SK-N-SH treated with all-trans-retinoic acid at 6 μM for 48 hours (cell line): ENCODE measurements at regions not wholly inside any gene's neighbourhood (a gene's known extent, or its start where the extent isn't known, plus 50 kb on each side); places are given as distances from the start of the nearest gene placed in this dataset.

ENCODE experiments used
- ATAC-seq: fragments of 200-7000 bp; cut with Tn5 transposase; 3 replicates; pipeline ENCODE4 v1.9.1; 2020; ENCODE audit warnings: mild to moderate bottlenecking, moderate library complexity
- ARNTL ChIP-seq: fragments of 450-650 bp; formaldehyde crosslinking; IDR thresholded peaks from 2 replicates; pipeline ENCODE4 v1.5.0; 2020; ENCODE audit warnings: low read depth, mild to moderate bottlenecking, moderate library complexity, borderline replicate concordance
- CSDC2 ChIP-seq: fragments of 250-450 bp; sonication (Bioruptor Pico); IDR thresholded peaks from 2 replicates; pipeline ENCODE4 v1.5.0; 2020; ENCODE audit warnings: mild to moderate bottlenecking, moderate library complexity
- CSRNP3 ChIP-seq: fragments of 250-450 bp; sonication (Bioruptor Pico); IDR thresholded peaks from 2 replicates; pipeline ENCODE4 v1.5.1; 2021; ENCODE audit warnings: mild to moderate bottlenecking, moderate library complexity
- ESRRG ChIP-seq: fragments of 250-450 bp; sonication (Bioruptor Pico); IDR thresholded peaks from 2 replicates; pipeline ENCODE4 v1.6.1; 2021; ENCODE audit warnings: mild to moderate bottlenecking
- GLIS3 ChIP-seq: fragments of 250-450 bp; sonication (Bioruptor Pico); IDR thresholded peaks from 2 replicates; pipeline ENCODE4 v1.5.0; 2020; ENCODE audit warnings: mild to moderate bottlenecking, moderate library complexity
- OSR1 ChIP-seq: fragments of 250-450 bp; sonication (Bioruptor Pico); IDR thresholded peaks from 2 replicates; pipeline ENCODE4 v1.8.0; 2022; ENCODE audit warnings: moderate library complexity, mild to moderate bottlenecking, inconsistent platforms
- POU6F1 ChIP-seq: fragments of 250-450 bp; sonication (Bioruptor Pico); IDR thresholded peaks from 2 replicates; pipeline ENCODE4 v1.8.0; 2021; ENCODE audit warnings: low read depth, mild to moderate bottlenecking, moderate library complexity, borderline replicate concordance
- PPARA ChIP-seq: fragments of 250-450 bp; sonication (Bioruptor Pico); IDR thresholded peaks from 2 replicates; pipeline ENCODE4 v1.5.0; 2020; ENCODE audit warnings: mild to moderate bottlenecking, borderline replicate concordance
- RARB ChIP-seq: fragments of 250-450 bp; sonication (Bioruptor Pico); IDR thresholded peaks from 2 replicates; pipeline ENCODE4 v1.8.0; 2021; ENCODE audit warnings: mild to moderate bottlenecking, moderate library complexity
- SNAI2 ChIP-seq: fragments of 250-450 bp; sonication (Bioruptor Pico); IDR thresholded peaks from 2 replicates; pipeline ENCODE4 v1.5.0; 2020; ENCODE audit warnings: mild to moderate bottlenecking, moderate library complexity
- TCF4 ChIP-seq: fragments of 250-450 bp; sonication (Bioruptor Pico); IDR thresholded peaks from 2 replicates; pipeline ENCODE4 v1.8.0; 2021; ENCODE audit warnings: mild to moderate bottlenecking, moderate library complexity, borderline replicate concordance
- TOX ChIP-seq: fragments of 250-450 bp; sonication (Bioruptor Pico); IDR thresholded peaks from 2 replicates; pipeline ENCODE4 v1.8.0; 2021; ENCODE audit warnings: mild to moderate bottlenecking, moderate library complexity, borderline replicate concordance
- ZC3H10 ChIP-seq: fragments of 250-450 bp; sonication (Bioruptor Pico); IDR thresholded peaks from 2 replicates; pipeline ENCODE4 v1.5.1; 2021; ENCODE audit warnings: mild to moderate bottlenecking, moderate library complexity
- ZFP3 ChIP-seq: fragments of 250-450 bp; sonication (Bioruptor Pico); IDR thresholded peaks from 2 replicates; pipeline ENCODE4 v1.5.0; 2020; ENCODE audit warnings: mild to moderate bottlenecking, moderate library complexity
- ZFP30 ChIP-seq: fragments of 450-650 bp; formaldehyde crosslinking; IDR thresholded peaks from 2 replicates; pipeline ENCODE4 v1.5.0; 2022; ENCODE audit warnings: mild to moderate bottlenecking, moderate library complexity
- ZNF565 ChIP-seq: fragments of 450-650 bp; formaldehyde crosslinking; conservative IDR thresholded peaks from 2 replicates; pipeline ENCODE4 v1.5.0; 2020; ENCODE audit warnings: low read depth, mild to moderate bottlenecking, moderate library complexity
- ZNF70 ChIP-seq: fragments of 450-650 bp; formaldehyde crosslinking; IDR thresholded peaks from 2 replicates; pipeline ENCODE4 v1.5.0; 2020; ENCODE audit warnings: mild to moderate bottlenecking, moderate library complexity
- ZNF8 ChIP-seq: fragments of 450-650 bp; formaldehyde crosslinking; IDR thresholded peaks from 2 replicates; pipeline ENCODE4 v1.5.0; 2020; ENCODE audit warnings: mild to moderate bottlenecking, moderate library complexity
- TF ChIP-seq, protein P1 (sequence below): fragments of 250-450 bp; sonication (Bioruptor Pico); IDR thresholded peaks from 2 replicates; pipeline ENCODE4 v1.8.0; 2020; ENCODE audit warnings: mild to moderate bottlenecking, moderate library complexity, borderline replicate concordance
- TF ChIP-seq, protein P2 (sequence below): fragments of 250-450 bp; sonication (Bioruptor Pico); IDR thresholded peaks from 2 replicates; pipeline ENCODE4 v1.5.0; 2020; ENCODE audit warnings: mild to moderate bottlenecking, moderate library complexity

DNA sequence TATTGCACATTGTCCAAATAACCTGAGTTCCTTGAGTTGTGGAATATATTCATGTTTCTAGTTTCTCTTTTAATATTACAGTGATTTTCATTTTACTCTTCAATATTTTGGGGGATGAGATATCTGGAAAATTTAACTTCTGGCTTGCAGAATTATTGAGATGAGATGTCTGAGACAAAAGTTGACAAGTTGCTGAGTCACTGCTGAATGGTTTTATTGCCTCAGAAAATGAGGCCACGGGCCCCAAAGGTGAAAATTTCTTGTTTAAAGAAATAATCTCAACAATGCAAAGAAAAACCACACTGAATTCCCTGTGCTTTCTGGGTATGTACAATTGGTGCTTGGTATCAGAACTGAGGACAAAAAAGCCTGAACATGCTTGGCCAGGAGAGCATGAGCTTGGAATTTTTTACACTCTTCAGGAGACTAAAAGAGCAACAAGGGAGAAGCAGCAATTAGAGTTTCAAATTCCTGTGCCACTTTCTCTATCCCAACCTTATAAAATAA, 129.2 kb upstream of the TOM1L1 start:
- no peak for TF ChIP-seq ZNF565 (CRISPR knock-in tag)
- no peak for TF ChIP-seq ARNTL (CRISPR knock-in tag)
- TF ChIP-seq CSRNP3 (CRISPR knock-in tag) = no peak
- TF ChIP-seq PPARA (CRISPR knock-in tag) = no peak
- no peak for TF ChIP-seq GLIS3 (CRISPR knock-in tag)
- TF ChIP-seq ZNF70 (CRISPR knock-in tag) = no peak
- ATAC-seq = no peak

DNA sequence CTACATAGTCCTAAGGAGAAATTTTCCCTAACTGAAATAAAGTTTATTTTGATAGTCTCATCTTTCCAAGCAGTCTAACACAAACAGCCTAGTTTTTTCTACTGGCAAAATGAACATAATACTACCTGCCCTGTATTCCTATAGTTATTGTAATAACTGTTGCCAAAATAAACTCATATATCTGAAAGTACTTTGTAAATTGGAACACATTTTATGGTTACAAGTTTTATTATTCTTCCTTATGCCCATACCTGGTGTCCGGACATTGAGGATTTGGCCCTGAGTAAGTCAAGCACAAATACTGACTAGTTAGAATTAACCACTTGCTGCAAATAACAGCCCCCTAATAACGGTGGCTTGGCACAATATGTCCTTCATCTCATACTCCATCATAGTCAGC, 120.4 kb upstream of the TOM1L1 start:
- ATAC-seq = no peak
- TF ChIP-seq, protein P1, sequence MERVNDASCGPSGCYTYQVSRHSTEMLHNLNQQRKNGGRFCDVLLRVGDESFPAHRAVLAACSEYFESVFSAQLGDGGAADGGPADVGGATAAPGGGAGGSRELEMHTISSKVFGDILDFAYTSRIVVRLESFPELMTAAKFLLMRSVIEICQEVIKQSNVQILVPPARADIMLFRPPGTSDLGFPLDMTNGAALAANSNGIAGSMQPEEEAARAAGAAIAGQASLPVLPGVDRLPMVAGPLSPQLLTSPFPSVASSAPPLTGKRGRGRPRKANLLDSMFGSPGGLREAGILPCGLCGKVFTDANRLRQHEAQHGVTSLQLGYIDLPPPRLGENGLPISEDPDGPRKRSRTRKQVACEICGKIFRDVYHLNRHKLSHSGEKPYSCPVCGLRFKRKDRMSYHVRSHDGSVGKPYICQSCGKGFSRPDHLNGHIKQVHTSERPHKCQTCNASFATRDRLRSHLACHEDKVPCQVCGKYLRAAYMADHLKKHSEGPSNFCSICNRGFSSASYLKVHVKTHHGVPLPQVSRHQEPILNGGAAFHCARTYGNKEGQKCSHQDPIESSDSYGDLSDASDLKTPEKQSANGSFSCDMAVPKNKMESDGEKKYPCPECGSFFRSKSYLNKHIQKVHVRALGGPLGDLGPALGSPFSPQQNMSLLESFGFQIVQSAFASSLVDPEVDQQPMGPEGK = no peak
- TF ChIP-seq, protein P2, sequence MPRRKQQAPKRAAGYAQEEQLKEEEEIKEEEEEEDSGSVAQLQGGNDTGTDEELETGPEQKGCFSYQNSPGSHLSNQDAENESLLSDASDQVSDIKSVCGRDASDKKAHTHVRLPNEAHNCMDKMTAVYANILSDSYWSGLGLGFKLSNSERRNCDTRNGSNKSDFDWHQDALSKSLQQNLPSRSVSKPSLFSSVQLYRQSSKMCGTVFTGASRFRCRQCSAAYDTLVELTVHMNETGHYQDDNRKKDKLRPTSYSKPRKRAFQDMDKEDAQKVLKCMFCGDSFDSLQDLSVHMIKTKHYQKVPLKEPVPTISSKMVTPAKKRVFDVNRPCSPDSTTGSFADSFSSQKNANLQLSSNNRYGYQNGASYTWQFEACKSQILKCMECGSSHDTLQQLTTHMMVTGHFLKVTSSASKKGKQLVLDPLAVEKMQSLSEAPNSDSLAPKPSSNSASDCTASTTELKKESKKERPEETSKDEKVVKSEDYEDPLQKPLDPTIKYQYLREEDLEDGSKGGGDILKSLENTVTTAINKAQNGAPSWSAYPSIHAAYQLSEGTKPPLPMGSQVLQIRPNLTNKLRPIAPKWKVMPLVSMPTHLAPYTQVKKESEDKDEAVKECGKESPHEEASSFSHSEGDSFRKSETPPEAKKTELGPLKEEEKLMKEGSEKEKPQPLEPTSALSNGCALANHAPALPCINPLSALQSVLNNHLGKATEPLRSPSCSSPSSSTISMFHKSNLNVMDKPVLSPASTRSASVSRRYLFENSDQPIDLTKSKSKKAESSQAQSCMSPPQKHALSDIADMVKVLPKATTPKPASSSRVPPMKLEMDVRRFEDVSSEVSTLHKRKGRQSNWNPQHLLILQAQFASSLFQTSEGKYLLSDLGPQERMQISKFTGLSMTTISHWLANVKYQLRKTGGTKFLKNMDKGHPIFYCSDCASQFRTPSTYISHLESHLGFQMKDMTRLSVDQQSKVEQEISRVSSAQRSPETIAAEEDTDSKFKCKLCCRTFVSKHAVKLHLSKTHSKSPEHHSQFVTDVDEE (CRISPR knock-in tag) = no peak
- TF ChIP-seq PPARA (CRISPR knock-in tag) (no peak), TOX (CRISPR knock-in tag) (no peak), OSR1 (CRISPR knock-in tag) (no peak), ZC3H10 (CRISPR knock-in tag) (no peak), ZNF8 (CRISPR knock-in tag) (no peak), CSDC2 (no peak), ZNF565 (CRISPR knock-in tag) (no peak), ZFP30 (no peak), ZFP3 (CRISPR knock-in tag) (no peak), POU6F1 (CRISPR knock-in tag) (no peak), TCF4 (CRISPR knock-in tag) (no peak), ZNF70 (CRISPR knock-in tag) (no peak), GLIS3 (CRISPR knock-in tag) (no peak), CSRNP3 (CRISPR knock-in tag) (no peak), ESRRG (CRISPR knock-in tag) (no peak), RARB (CRISPR knock-in tag) (no peak), SNAI2 (CRISPR knock-in tag) (no peak)

GRCh38 chr17:54781389-54781788, 119.3 kb upstream of the TOM1L1 start:
- TF ChIP-seq, protein P2 (CRISPR knock-in tag) = no peak
- no peak for TF ChIP-seq ARNTL (CRISPR knock-in tag)
- TF ChIP-seq ZC3H10 (CRISPR knock-in tag) = no peak
- no peak for TF ChIP-seq POU6F1 (CRISPR knock-in tag)
- TF ChIP-seq ZFP3 (CRISPR knock-in tag) = no peak
- no peak for TF ChIP-seq ZNF8 (CRISPR knock-in tag)
- ATAC-seq = no peak
